PFSK-1 (cell line): ENCODE measurements at regions not wholly inside any gene's neighbourhood (a gene's known extent, or its start where the extent isn't known, plus 50 kb on each side); places are given as distances from the start of the nearest gene placed in this dataset.

ENCODE experiments used
- POLR2AphosphoS5 ChIP-seq: IDR thresholded peaks from 2 replicates; pipeline ENCODE4 v1.6.1; 2012; ENCODE audit warnings: low read depth, mild to moderate bottlenecking, control low read depth, low read length, moderate library complexity
- REST ChIP-seq, 2 experiments: IDR thresholded peaks; 2 replicates each; pipeline versions ENCODE4 v1.6.1 to v1.8.0; 2011 to 2012; ENCODE audit warnings: low read depth in 2 of 2, low read length in 2 of 2, control low read depth in 1 of 2, inconsistent platforms in 1 of 2, mild to moderate bottlenecking in 1 of 2, moderate library complexity in 1 of 2; ENCODE audit not compliant: insufficient read depth in 1 of 2
- SIN3A ChIP-seq: IDR thresholded peaks from 2 replicates; pipeline ENCODE4 v1.6.1; 2012; ENCODE audit warnings: mild to moderate bottlenecking, low read length, moderate library complexity, borderline replicate concordance; ENCODE audit not compliant: insufficient read depth

GRCh38 chr1:229119161-229119560 lies 151.8 kb upstream of the RAB4A start:
- TF ChIP-seq REST (IDR thresholded peaks at IDR 0.05; ENCODE audit: insufficient read depth in 1 of 2, low read depth in 2 of 2, low read length in 2 of 2) (no peak), POLR2AphosphoS5 (no peak), SIN3A (no peak)
